Suppressor macrophage (primary cell): ENCODE measurements at regions not wholly inside any gene's neighbourhood (a gene's known extent, or its start where the extent isn't known, plus 50 kb on each side); places are given as distances from the start of the nearest gene placed in this dataset.
A peak's percentile ranks its signal among the peaks of the same experiment; 100 is the strongest.

ENCODE experiments used
- DNase-seq, 4 experiments: peaks; one replicate each; pipeline ENCODE4 v3.0.0-alpha.2; 2020 to 2022

- DNase-seq, result peak in 3 of 4 experiments; percentile 13 to 72 (median 60)
These were observed 691.7 kb upstream of the CBLB start for GRCh38 chr3:106560451-106560966.

- no peak for DNase-seq
These were observed 697.5 kb upstream of the CBLB start for GRCh38 chr3:106566277-106566676.

- DNase-seq, result no peak
These were observed 701.6 kb upstream of the CBLB start for GRCh38 chr3:106570426-106570825.

- no peak for DNase-seq
These were observed 704.8 kb upstream of the CBLB start for GRCh38 chr3:106573605-106574004.

DNA sequence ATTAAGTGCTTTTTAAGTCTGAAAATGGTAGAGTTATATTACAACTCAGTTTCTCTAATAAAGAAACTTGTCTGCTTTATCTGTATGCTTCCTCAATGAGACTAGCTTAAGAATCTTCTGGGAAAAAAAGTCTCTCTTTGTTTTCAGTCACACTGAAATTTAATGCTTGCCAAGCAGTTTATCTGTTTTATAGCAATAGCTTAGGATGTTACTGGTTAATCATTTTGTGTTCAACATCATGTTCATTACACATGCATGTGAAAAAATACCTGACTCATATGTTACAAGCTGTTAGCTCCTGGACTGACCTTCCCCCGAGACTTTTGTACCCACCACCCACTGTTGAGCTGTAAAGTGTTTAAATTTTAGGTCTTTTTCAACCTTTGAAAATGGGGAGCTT is 706.2 kb upstream of the CBLB start:
- no peak for DNase-seq

- no peak for DNase-seq
These were observed 708.4 kb upstream of the CBLB start for GRCh38 chr3:106577241-106577640.

DNA sequence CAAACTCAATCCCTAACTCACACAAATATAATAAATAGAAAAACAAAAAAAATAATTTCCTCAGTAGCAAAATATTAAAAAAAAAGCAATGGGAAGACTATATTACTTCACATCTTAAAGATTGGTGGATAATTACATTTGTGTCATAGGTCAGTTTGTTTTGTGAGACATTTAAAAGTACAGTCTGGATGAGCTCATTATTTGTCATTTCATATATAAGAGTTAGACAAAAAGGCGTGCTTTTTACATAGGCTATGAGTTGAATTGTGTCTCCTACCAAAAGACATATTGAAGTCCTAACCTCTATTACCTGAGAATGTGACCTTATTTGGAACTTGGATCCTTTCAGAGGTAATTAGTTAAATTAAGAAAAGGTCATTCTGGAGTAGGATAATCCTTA is 710.1 kb upstream of the CBLB start:
- no peak for DNase-seq

DNA sequence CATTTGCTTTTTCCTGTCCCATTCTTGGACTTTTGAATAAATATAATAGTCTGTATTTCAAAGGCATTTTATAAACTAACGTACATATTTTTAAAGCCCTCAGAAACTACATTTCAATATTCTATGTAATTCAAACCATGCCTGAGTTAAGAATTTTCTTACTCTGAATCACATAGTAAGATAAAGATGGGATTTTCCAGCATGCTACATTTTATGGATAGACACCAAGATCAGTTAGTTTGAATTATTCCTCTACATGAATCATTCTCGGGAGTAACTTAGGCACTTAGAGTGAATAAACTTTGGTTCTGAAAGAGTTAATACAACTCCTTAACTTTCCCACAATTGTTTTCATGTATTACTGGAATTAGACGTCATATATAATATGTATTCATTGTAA is 713.3 kb upstream of the CBLB start:
- no peak for DNase-seq

DNA sequence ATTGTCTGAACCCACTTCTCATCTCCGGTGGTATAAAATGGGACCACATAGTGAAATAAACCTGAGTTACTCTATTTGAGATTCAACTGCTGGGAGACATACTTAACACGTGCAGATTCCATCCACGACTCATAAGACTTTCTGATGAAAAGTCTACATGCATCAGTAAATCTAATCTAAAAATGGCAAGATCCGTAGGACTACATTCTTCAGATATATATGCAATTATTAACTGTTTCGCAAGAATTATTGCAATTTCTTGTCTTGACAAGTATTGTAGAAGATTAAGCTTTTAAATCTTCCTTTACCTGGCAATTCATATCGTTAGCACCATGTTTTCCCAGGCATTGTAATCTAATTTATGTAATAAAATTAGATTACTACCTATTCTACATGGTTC is 718.7 kb upstream of the CBLB start:
- DNase-seq, result no peak

DNA sequence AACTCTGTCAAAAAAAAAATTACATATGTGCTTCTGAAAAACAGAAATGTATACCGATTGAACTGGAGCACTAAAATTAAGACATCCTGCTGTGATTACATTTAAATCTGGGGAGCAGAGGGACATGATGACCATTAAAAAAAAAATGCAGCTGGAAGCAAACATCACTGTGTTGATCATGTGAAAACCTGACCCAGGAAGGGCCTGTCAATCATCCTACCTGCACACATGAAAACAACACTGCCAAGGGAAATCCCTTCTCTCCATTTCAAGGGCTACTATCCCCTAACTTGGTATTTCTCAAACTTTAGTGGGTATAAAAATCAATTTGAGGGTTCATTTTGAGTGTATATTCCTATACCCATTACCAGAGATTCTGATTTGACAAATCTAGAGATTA is 719.9 kb upstream of the CBLB start:
- DNase-seq, result no peak

- DNase-seq, result no peak
These were observed 720.6 kb upstream of the CBLB start for GRCh38 chr3:106589311-106589942.

- no peak for DNase-seq
These were observed 721.4 kb upstream of the CBLB start for GRCh38 chr3:106590216-106590615.

DNA sequence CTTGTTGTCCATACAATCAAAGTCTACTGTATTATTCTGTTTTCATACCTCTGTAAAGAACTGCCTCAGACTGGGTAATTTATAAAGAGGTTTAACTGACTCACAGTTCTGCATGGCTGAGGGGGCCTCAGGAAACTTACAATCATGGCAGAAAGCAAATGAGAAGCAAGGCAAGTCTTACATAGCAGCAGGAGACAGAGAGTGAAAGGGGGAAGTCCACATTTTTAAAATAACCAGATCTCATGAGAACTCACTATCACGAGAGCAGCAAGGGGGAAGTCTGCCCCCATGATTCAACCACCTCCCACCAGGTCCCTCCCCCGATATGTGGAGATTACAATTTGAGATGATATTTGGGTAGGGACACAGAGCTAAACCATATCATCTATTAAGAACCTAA is 724.6 kb upstream of the CBLB start:
- peak in 1 of 4 experiments; percentile 12 for DNase-seq

DNA sequence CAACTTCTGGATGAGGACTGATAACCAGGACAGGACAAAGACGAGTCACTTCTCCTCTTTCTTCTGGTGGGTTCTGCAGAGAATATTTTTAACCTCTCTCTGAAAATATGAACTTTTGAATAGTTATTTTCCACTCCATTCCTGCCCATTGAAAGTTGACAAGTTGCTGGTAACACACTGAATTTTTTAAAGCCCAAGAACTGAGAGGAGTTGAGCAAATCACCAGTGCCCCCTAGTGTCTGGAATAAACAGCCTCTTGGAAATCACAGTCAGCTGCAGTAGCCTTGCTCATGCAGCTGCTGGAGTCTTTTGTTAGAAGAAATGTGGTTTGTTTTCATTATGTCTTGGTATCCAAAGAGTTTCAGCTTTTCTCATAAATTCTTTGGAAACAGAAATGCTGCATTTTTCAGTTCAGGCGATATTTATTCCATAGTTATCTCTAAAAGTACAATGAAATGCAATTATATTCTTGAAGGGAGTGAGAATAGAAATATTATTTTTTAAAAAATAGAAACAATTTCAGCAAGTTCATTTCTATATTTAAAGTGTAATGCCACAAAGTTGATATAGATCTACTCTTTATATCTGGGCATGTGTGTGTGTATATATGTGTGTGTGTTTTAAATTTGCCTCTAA is 741.0 kb upstream of the CBLB start:
- peak; percentile 72 to 84 (median 76) for DNase-seq

DNA sequence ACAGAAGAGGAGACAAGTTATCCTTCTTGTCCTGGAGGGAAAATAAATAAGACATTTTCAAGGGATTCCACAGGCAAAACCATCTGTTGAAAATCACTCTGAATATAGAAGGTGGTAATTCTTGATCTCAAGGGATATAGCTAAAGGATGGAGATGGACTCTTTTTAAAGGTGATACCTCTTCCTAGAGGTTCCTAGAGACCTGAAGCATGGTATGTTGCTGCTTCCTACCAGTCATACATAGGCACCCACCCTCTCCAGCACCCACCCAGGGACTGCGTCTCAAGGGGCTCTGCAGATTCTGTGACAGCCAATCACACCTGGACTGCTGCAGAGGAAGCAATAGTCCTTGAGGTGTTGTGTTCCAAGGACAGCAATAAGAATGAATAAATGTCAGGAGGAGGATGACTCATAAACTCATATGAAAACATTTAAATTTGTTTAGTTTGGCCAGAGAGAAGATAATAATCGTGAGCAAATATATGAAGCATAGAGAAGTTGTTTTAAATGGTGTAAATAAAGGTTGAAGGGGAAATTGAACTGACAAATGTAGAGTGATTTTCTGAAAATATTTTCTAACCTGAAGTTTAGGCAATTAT is 741.6 kb upstream of the CBLB start:
- no peak for DNase-seq

DNA sequence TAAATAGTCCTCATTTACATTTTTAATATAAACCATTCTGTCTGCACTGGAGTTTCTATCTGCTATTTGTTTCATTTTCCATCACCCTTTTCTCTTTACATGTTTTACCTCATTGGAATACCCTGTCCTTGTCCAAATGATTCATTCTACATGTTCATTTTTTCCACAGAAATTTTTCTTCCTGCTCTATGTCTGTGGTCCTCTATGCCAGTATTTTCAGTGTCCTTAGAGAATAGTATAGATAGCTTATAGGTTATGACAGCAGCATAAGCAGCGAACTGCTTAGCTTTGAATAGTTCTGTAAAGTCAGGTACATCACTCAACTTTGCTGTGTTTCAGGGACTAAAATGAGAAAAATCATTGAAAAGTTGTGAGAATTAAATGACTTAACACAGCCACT is 742.3 kb upstream of the CBLB start:
- no peak for DNase-seq

- DNase-seq, result no peak
These were observed 743.0 kb upstream of the CBLB start for GRCh38 chr3:106611841-106612240.

GRCh38 chr3:106616556-106616955 is 747.7 kb upstream of the CBLB start:
- no peak for DNase-seq

- DNase-seq, result no peak
These were observed 748.5 kb upstream of the CBLB start for GRCh38 chr3:106617276-106617675.

DNA sequence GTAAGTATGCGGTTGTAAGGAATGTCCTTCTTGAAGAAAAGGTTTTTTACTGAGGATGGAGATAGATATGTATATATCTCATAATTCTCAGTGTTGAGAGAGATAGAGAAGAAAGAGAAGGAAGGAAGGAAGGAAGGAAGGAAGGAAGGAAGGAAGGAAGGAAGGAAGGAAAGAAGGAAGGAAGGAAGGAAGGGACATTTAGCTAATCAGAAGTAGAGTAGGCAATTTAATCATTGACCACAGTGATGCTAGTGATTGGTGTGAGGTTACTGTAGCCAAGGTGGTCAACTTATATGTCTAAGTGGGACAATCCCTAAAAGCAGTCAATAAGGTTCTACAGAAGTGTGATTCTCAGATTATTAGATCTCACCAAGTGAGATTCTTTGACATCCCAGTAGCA is 751.8 kb upstream of the CBLB start:
- DNase-seq, result no peak

GRCh38 chr3:106624154-106624553 is 753.1 kb upstream of the CCDC54 start:
- no peak for DNase-seq

DNA sequence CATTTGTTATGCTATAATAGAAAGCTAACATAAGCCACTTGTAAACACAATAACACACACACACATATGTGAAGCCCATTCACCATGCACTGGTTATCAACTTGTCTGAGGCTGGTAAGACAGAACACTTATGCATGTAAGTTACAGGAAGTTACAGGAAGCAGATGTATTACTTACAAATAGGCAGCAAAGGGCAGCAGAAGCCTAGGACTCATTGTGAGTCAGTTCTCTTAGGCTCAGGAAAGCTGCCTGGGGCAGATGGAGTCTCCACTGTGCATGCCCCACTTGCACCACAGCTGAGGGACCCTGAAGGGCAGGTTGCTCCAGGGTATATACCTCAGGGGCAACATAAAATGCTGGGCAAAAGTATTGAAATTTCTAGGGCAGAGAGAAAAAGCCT is 748.8 kb upstream of the CCDC54 start:
- no peak for DNase-seq

- DNase-seq, result no peak
These were observed 747.9 kb upstream of the CCDC54 start for GRCh38 chr3:106629215-106629832.
